ENCODE measurements at regions not wholly inside any gene's neighbourhood (a gene's known extent, or its start where the extent isn't known, plus 50 kb on each side); places are given as distances from the start of the nearest gene placed in this dataset.

- no peak for TF ChIP-seq POLR2A (IDR thresholded peaks at IDR 0.05)
- TF ChIP-seq CTCF (IDR thresholded peaks at IDR 0.05), result no peak
Measured at GRCh38 chr22:47933226-47933625, 1170.8 kb downstream of the TBC1D22A start.

All from heart left ventricle (tissue), 13 donors.